RWPE2 (cell line): ENCODE measurements at regions not wholly inside any gene's neighbourhood (a gene's known extent, or its start where the extent isn't known, plus 50 kb on each side); places are given as distances from the start of the nearest gene placed in this dataset.

Experiments
- ATAC-seq: fragments of 200-7000 bp; cut with Tn5 transposase; 3 replicates; pipeline ENCODE4 v1.9.1; 2021; ENCODE audit warnings: low read depth
- DNase-seq: peaks from one replicate; pipeline ENCODE4 v3.0.0-alpha.2; 2020; ENCODE audit warnings: low spot score
- H3K27ac ChIP-seq: fragments of 450-650 bp; 2 replicates; pipeline ENCODE4 v1.5.1; 2017; ENCODE audit warnings: mild to moderate bottlenecking; ENCODE audit not compliant: poor library complexity, severe bottlenecking
- H3K27me3 ChIP-seq: fragments of 250-450 bp; sonication (Bioruptor Pico); 2 replicates; pipeline ENCODE4 v1.5.1; 2021; ENCODE audit warnings: mild to moderate bottlenecking, moderate library complexity; ENCODE audit not compliant: insufficient read depth, poor library complexity, severe bottlenecking
- H3K36me3 ChIP-seq: fragments of 250-450 bp; sonication (Bioruptor Pico); 2 replicates; pipeline ENCODE4 v1.5.1; 2020; ENCODE audit warnings: low read depth, mild to moderate bottlenecking, moderate library complexity
- H3K4me1 ChIP-seq: fragments of 250-450 bp; sonication (Bioruptor Pico); 2 replicates; pipeline ENCODE4 v1.5.1; 2021; ENCODE audit warnings: mild to moderate bottlenecking, moderate library complexity; ENCODE audit not compliant: insufficient read depth, poor library complexity, severe bottlenecking
- H3K4me3 ChIP-seq: fragments of 250-450 bp; sonication (Bioruptor Pico); 2 replicates; pipeline ENCODE4 v1.5.1; 2021; ENCODE audit warnings: mild to moderate bottlenecking, moderate library complexity; ENCODE audit not compliant: severe bottlenecking
- H3K9me3 ChIP-seq: fragments of 250-450 bp; sonication (Bioruptor Pico); 2 replicates; pipeline ENCODE4 v1.5.1; 2021; ENCODE audit warnings: mild to moderate bottlenecking, moderate library complexity; ENCODE audit not compliant: severe bottlenecking
- CTCF ChIP-seq: fragments of 450-650 bp; IDR thresholded peaks from one replicate; pipeline ENCODE4 v1.5.1; 2017; ENCODE audit warnings: mild to moderate bottlenecking, moderate library complexity; ENCODE audit not compliant: poor library complexity, severe bottlenecking

- Histone ChIP-seq H3K9me3 (no peaks in the 10 kb centered on the region), H3K36me3 (no peaks in the 10 kb centered on the region), H3K27ac (no peak overlapping the region), H3K4me1 (no peaks in the 10 kb centered on the region), H3K4me3 (no peak overlapping the region), H3K27me3 (no peaks in the 10 kb centered on the region)
- no peak for ATAC-seq
- TF ChIP-seq CTCF, result no peak
- no peak for DNase-seq
Measured at GRCh38 chr3:150278195-150278594, 129.9 kb upstream of the TSC22D2 start.

GRCh38 chr3:150277444-150277843 is 130.7 kb upstream of the TSC22D2 start:
- Histone ChIP-seq H3K27me3 (no peaks in the 10 kb centered on the region), H3K9me3 (no peaks in the 10 kb centered on the region), H3K36me3 (no peaks in the 10 kb centered on the region), H3K4me1 (no peaks in the 10 kb centered on the region), H3K27ac (no peak overlapping the region), H3K4me3 (no peak overlapping the region)
- ATAC-seq (no peak), DNase-seq (no peak)
- TF ChIP-seq CTCF, result no peak

- no peak for DNase-seq
- H3K27me3 ChIP-seq, result no peaks in the 10 kb centered on the region
- TF ChIP-seq CTCF, result no peak
- H3K4me1 ChIP-seq, result no peaks in the 10 kb centered on the region
- H3K4me3 ChIP-seq, result no peak overlapping the region
- H3K27ac ChIP-seq, result no peak overlapping the region
- H3K36me3 ChIP-seq, result no peaks in the 10 kb centered on the region
- no peak for ATAC-seq
- H3K9me3 ChIP-seq, result no peaks in the 10 kb centered on the region
Measured at GRCh38 chr3:150275941-150276340, 132.2 kb upstream of the TSC22D2 start.

- Histone ChIP-seq H3K27me3 (no peaks in the 10 kb centered on the region), H3K4me3 (no peak overlapping the region), H3K4me1 (no peaks in the 10 kb centered on the region), H3K9me3 (no peaks in the 10 kb centered on the region), H3K36me3 (no peaks in the 10 kb centered on the region), H3K27ac (no peak overlapping the region)
- no peak for TF ChIP-seq CTCF
- ATAC-seq (no peak), DNase-seq (no peak)
Measured at GRCh38 chr3:150274372-150274771, 133.7 kb upstream of the TSC22D2 start.

GRCh38 chr3:150273396-150273795 is 134.7 kb upstream of the TSC22D2 start:
- Histone ChIP-seq H3K27me3 (no peaks in the 10 kb centered on the region), H3K9me3 (no peaks in the 10 kb centered on the region), H3K27ac (no peak overlapping the region), H3K36me3 (no peaks in the 10 kb centered on the region), H3K4me1 (no peaks in the 10 kb centered on the region), H3K4me3 (no peak overlapping the region)
- ATAC-seq (no peak), DNase-seq (no peak)
- no peak for TF ChIP-seq CTCF
